ENCODE measurements at regions not wholly inside any gene's neighbourhood (a gene's known extent, or its start where the extent isn't known, plus 50 kb on each side); places are given as distances from the start of the nearest gene placed in this dataset.

- Mint-ChIP-seq H3K9me3 (no peaks in the 10 kb centered on the region), H3K4me1 (no peaks in the 10 kb centered on the region), H3K36me3 (ENCODE audit: low read depth) (no peaks in the 10 kb centered on the region), H3K27me3 (ENCODE audit: insufficient read depth, low read depth, poor library complexity) (no peaks in the 10 kb centered on the region), H3K4me3 (no peak overlapping the region), H3K27ac (no peak overlapping the region)
- Histone ChIP-seq H3K27me3 (ENCODE audit: insufficient read depth) (no peaks in the 10 kb centered on the region), H3K79me2 (replicated peaks; ENCODE audit: insufficient read depth) (no peaks in the 10 kb centered on the region), H4K20me1 (replicated peaks; ENCODE audit: insufficient read depth) (no peaks in the 10 kb centered on the region), H3K4me3 (no peak overlapping the region), H3K4me1 (ENCODE audit: insufficient read depth) (no peaks in the 10 kb centered on the region), H3K4me2 (no peak overlapping the region), H3K27ac (ENCODE audit: low read depth) (no peak overlapping the region), H3K36me3 (ENCODE audit: insufficient read depth) (no peaks in the 10 kb centered on the region), H3F3A (replicated peaks; ENCODE audit: low read depth) (no peaks in the 10 kb centered on the region), H2AFZ (no peak overlapping the region), H3K9me2 (ENCODE audit: insufficient read depth) (no peaks in the 10 kb centered on the region)
- no peak for DNase-seq (ENCODE audit: low spot score)
- ATAC-seq, result no peak
- TF ChIP-seq ETS1 (IDR thresholded peaks at IDR 0.05), result no peak
- TF ChIP-seq EZH2 (IDR thresholded peaks at IDR 0.05; ENCODE audit: low read depth, unreplicated experiment), result no peak
- no peak for TF ChIP-seq STAT1 (IDR thresholded peaks at IDR 0.05; ENCODE audit: unreplicated experiment)
- TF ChIP-seq CTCF (conservative IDR thresholded peaks at IDR 0.05; ENCODE audit: low read depth in 2 of 2), result no peak
- no peak for TF ChIP-seq REST (IDR thresholded peaks at IDR 0.05; ENCODE audit: unreplicated experiment)
- TF ChIP-seq EZH2phosphoT487 (IDR thresholded peaks at IDR 0.05; ENCODE audit: unreplicated experiment), result no peak
- no peak for TF ChIP-seq ZNF114 (CRISPR knock-in tag; IDR thresholded peaks at IDR 0.05)
- TF ChIP-seq JUNB (IDR thresholded peaks at IDR 0.05; ENCODE audit: unreplicated experiment), result no peak
- TF ChIP-seq CREB1 (CRISPR knock-in tag; IDR thresholded peaks at IDR 0.05; ENCODE audit: low read depth), result no peak
- TF ChIP-seq NANOG (IDR thresholded peaks at IDR 0.05; ENCODE audit: borderline replicate concordance), result no peak
- TF ChIP-seq POLR2AphosphoS5 (IDR thresholded peaks at IDR 0.05; ENCODE audit: low read depth), result no peak
- no peak for TF ChIP-seq ZNF331 (CRISPR knock-in tag; IDR thresholded peaks at IDR 0.05; ENCODE audit: low read depth)
- no peak for TF ChIP-seq ZNF462 (CRISPR knock-in tag; IDR thresholded peaks at IDR 0.05)
Measured at GRCh38 chrX:139086246-139086645, 374.7 kb upstream of the FGF13 start.
